SK-N-SH (cell line): ENCODE measurements at regions not wholly inside any gene's neighbourhood (a gene's known extent, or its start where the extent isn't known, plus 50 kb on each side); places are given as distances from the start of the nearest gene placed in this dataset.

Source experiments
- CTCF ChIA-PET: fragments of 300-600, 350-600 bp; formaldehyde crosslinking; extraction: SDS; loops from one replicate; lab custom pipeline; 2021; lab: Yijun Ruan, JAX
- POLR2A ChIA-PET: fragments of 350-600 bp; sonication (Branson Sonifier 250); formaldehyde crosslinking; extraction: SDS; loops from one replicate; lab custom pipeline; 2020; ENCODE audit warnings: antibody characterized with exemption, inconsistent platforms; lab: Yijun Ruan, JAX
- DNase-seq: peaks from one replicate; pipeline ENCODE4 v3.0.0; 2012
- H2AFZ ChIP-seq: fragments of 200-600 bp; sonication (generic); 2 replicates; pipeline ENCODE4 v1.8.1; 2016; ENCODE audit warnings: antibody characterized with exemption, mild to moderate bottlenecking, low read depth
- H3F3A ChIP-seq: fragments of 200-600 bp; sonication (generic); replicated peaks from 2 replicates; pipeline ENCODE3; 2016; ENCODE audit warnings: antibody characterized with exemption, mild to moderate bottlenecking; ENCODE audit not compliant: insufficient read depth
- H3K27ac ChIP-seq, 2 experiments: fragments of 200-500 bp in 1 of 2; fragments of 200-600 bp in 1 of 2; sonication (Bioruptor generic) in 1 of 2; sonication (generic), shearing (Covaris generic) in 1 of 2; 2 replicates each; pipeline versions ENCODE4 v1.5.1 to v1.6.1; 2014 to 2016; ENCODE audit warnings: low read depth in 2 of 2, inconsistent platforms in 1 of 2, low read length in 1 of 2, mild to moderate bottlenecking in 1 of 2, mixed read lengths in 1 of 2
- H3K27me3 ChIP-seq: fragments of 200-600 bp; sonication (generic), shearing (Covaris generic); 2 replicates; pipeline ENCODE4 v1.6.1; 2016; ENCODE audit warnings: mixed run types; ENCODE audit not compliant: insufficient read depth
- H3K36me3 ChIP-seq, 2 experiments: fragments of 200-500 bp in 1 of 2; fragments of 200-600 bp in 1 of 2; sonication (Bioruptor generic) in 1 of 2; sonication (generic) in 1 of 2; replicated peaks in 1 of 2; 2 replicates each; pipeline versions ENCODE3 to v1.5.1; 2014 to 2016; ENCODE audit warnings: low read length in 1 of 2, mild to moderate bottlenecking in 1 of 2; ENCODE audit not compliant: insufficient read depth in 2 of 2, control insufficient read depth in 1 of 2
- H3K4me1 ChIP-seq, 2 experiments: fragments of 200-500 bp in 1 of 2; fragments of 200-600 bp in 1 of 2; sonication (Bioruptor generic) in 1 of 2; sonication (generic), shearing (Covaris generic) in 1 of 2; 2 replicates each; pipeline versions ENCODE4 v1.5.1 to v1.6.1; 2014 to 2016; ENCODE audit warnings: low read depth in 1 of 2, low read length in 1 of 2, mixed run types in 1 of 2; ENCODE audit not compliant: insufficient read depth in 2 of 2, control insufficient read depth in 1 of 2
- H3K4me2 ChIP-seq: fragments of 200-600 bp; sonication (generic), shearing (Covaris generic); 2 replicates; pipeline ENCODE4 v1.6.1; 2017; ENCODE audit warnings: mixed run types
- H3K4me3 ChIP-seq, 2 experiments: fragments of 200-500 bp in 1 of 2; fragments of 200-600 bp in 1 of 2; sonication (Bioruptor generic) in 1 of 2; sonication (generic), shearing (Covaris generic) in 1 of 2; 2 replicates each; pipeline versions ENCODE4 v1.5.1 to v1.8.1; 2014 to 2016; ENCODE audit warnings: low read depth in 2 of 2, inconsistent platforms in 1 of 2, low read length in 1 of 2, mild to moderate bottlenecking in 1 of 2, mixed read lengths in 1 of 2, moderate library complexity in 1 of 2
- H3K79me2 ChIP-seq: fragments of 200-600 bp; sonication (generic); 2 replicates; pipeline ENCODE4 v1.8.1; 2017; ENCODE audit warnings: mild to moderate bottlenecking; ENCODE audit not compliant: insufficient read depth
- H3K9ac ChIP-seq: fragments of 200-600 bp; sonication (generic); 2 replicates; pipeline ENCODE4 v1.6.1; 2017; ENCODE audit warnings: mixed run types
- H3K9me2 ChIP-seq: fragments of 200-600 bp; sonication (generic); 2 replicates; pipeline ENCODE4 v1.6.1; 2017; ENCODE audit warnings: mixed run types
- H3K9me3 ChIP-seq: fragments of 200-600 bp; sonication (generic); 2 replicates; pipeline ENCODE4 v1.6.1; 2017; ENCODE audit warnings: mixed run types, mild to moderate bottlenecking, moderate library complexity
- H4K20me1 ChIP-seq: fragments of 200-600 bp; sonication (generic); 2 replicates; pipeline ENCODE4 v1.6.1; 2017; ENCODE audit warnings: mild to moderate bottlenecking, mixed run types; ENCODE audit not compliant: insufficient read depth
- FOSL2 ChIP-seq: IDR thresholded peaks from 2 replicates; pipeline ENCODE4 v1.4.0; 2012; ENCODE audit warnings: low read depth, mild to moderate bottlenecking, moderate library complexity, borderline replicate concordance
- GABPA ChIP-seq: IDR thresholded peaks from 2 replicates; pipeline ENCODE4 v1.4.0; 2012; ENCODE audit warnings: low read depth, mild to moderate bottlenecking
- IRF3 ChIP-seq: fragments of 150-350 bp; IDR thresholded peaks from 2 replicates; pipeline ENCODE4 v1.6.1; 2016; ENCODE audit warnings: mild to moderate bottlenecking, low read depth, low read length
- MAX ChIP-seq: IDR thresholded peaks from 2 replicates; pipeline ENCODE4 v1.4.0; 2012; ENCODE audit warnings: low read depth
- RCOR1 ChIP-seq: fragments of 150-350 bp; IDR thresholded peaks from 2 replicates; pipeline ENCODE4 v1.6.1; 2017; ENCODE audit warnings: antibody characterized with exemption, low read length
- RFX5 ChIP-seq: IDR thresholded peaks from 2 replicates; pipeline ENCODE4 v1.6.1; 2012; ENCODE audit warnings: mild to moderate bottlenecking, improper control_type of control experiment, low read length
- USF1 ChIP-seq: IDR thresholded peaks from 2 replicates; pipeline ENCODE4 v1.4.0; 2012; ENCODE audit warnings: low read depth, borderline replicate concordance
- WGBS: methylation state at CpG from one replicate; pipeline ENCODE4 v1.1.6; 2017; ENCODE audit warnings: low lambda C conversion rate; 5-methylcytosine and 5-hydroxymethylcytosine counted together

GRCh38 chr6:165985281-165985805 lies 182.3 kb downstream of the TBXT start:
- H2AFZ ChIP-seq, result no peak overlapping the region
- H3F3A ChIP-seq, result no peaks in the 10 kb centered on the region
- no peaks in the 10 kb centered on the region for H4K20me1 ChIP-seq
- H3K9me3 ChIP-seq, result no peaks in the 10 kb centered on the region
- ChIA-PET CTCF (interaction anchor here (0.7 to 1.6 kb wide), 5 partner anchors 12 to 113 kb away, joined by 3 to 4 read pairs (median 3); no protein-coding TSS in a partner anchor), POLR2A (no interaction called here)
- no peak overlapping the region for H3K27ac ChIP-seq
- no peaks in the 10 kb centered on the region for H3K79me2 ChIP-seq
- 41% methylated on average over 7 of the region's 7 CpGs for WGBS
- TF ChIP-seq RCOR1 (no peak), RFX5 (no peak), USF1 (no peak), GABPA (no peak)
- H3K4me2 ChIP-seq, result no peak overlapping the region
- H3K36me3 ChIP-seq, result no peaks in the 10 kb centered on the region
- no peak overlapping the region; a peak in 1 of 4 replicates for H3K4me3 ChIP-seq
- no peaks in the 10 kb centered on the region for H3K27me3 ChIP-seq
- H3K9me2 ChIP-seq, result no peaks in the 10 kb centered on the region
- H3K4me1 ChIP-seq, result peaks cover 0 to 12% of the 10 kb centered on the region in 2 experiments; a peak in 1 of 4 replicates
- DNase-seq, result no peak
- H3K9ac ChIP-seq, result no peak overlapping the region

- Histone ChIP-seq H3K27me3 (no peaks in the 10 kb centered on the region), H2AFZ (no peak overlapping the region), H3F3A (no peaks in the 10 kb centered on the region), H3K79me2 (no peaks in the 10 kb centered on the region), H4K20me1 (no peaks in the 10 kb centered on the region), H3K9me2 (no peaks in the 10 kb centered on the region), H3K36me3 (no peaks in the 10 kb centered on the region), H3K9me3 (no peaks in the 10 kb centered on the region), H3K9ac (no peak overlapping the region), H3K4me2 (no peak overlapping the region), H3K4me1 (peaks cover 0 to 12% of the 10 kb centered on the region in 2 experiments; a peak in 1 of 4 replicates), H3K4me3 (no peak overlapping the region; a peak in 1 of 4 replicates), H3K27ac (no peak overlapping the region)
- no peak for DNase-seq
- ChIA-PET CTCF (interaction anchor here (0.7 to 1.4 kb wide), 6 partner anchors 12 to 121 kb away, joined by 3 read pairs; no protein-coding TSS in a partner anchor), POLR2A (no interaction called here)
- 49% methylated on average over 10 of the region's 11 CpGs for WGBS
- no peak for TF ChIP-seq MAX
Measured at GRCh38 chr6:165984729-165985275, 182.8 kb downstream of the TBXT start.

GRCh38 chr6:165983112-165984072 lies 184.3 kb downstream of the TBXT start:
- no peaks in the 10 kb centered on the region for H3K79me2 ChIP-seq
- CTCF ChIA-PET, result interaction anchor here (0.6 to 1.8 kb wide), 5 partner anchors 13 to 122 kb away, joined by 3 to 6 read pairs (median 3); no protein-coding TSS in a partner anchor
- DNase-seq, result no peak
- no peak for TF ChIP-seq USF1
- TF ChIP-seq RFX5, result no peak
- no peak for TF ChIP-seq IRF3
- TF ChIP-seq FOSL2, result no peak
- TF ChIP-seq, all 33 proteins: peak for 0
- H3K27me3 ChIP-seq, result no peaks in the 10 kb centered on the region
- no peaks in the 10 kb centered on the region for H3K9me3 ChIP-seq
- no peaks in the 10 kb centered on the region for H3K9me2 ChIP-seq
- H3K4me3 ChIP-seq, result no peak overlapping the region
- peaks cover 0 to 4% of the 10 kb centered on the region in 2 experiments; a peak in 1 of 4 replicates for H3K4me1 ChIP-seq
- H3F3A ChIP-seq, result no peaks in the 10 kb centered on the region
- 38% methylated on average over 9 of the region's 9 CpGs for WGBS
- POLR2A ChIA-PET, result no interaction called here
- H3K36me3 ChIP-seq, result no peaks in the 10 kb centered on the region
- no peaks in the 10 kb centered on the region for H4K20me1 ChIP-seq
- H3K9ac ChIP-seq, result no peak overlapping the region
- H2AFZ ChIP-seq, result no peak overlapping the region
- no peak overlapping the region for H3K4me2 ChIP-seq
- H3K27ac ChIP-seq, result no peak overlapping the region
